ENCODE measurements at regions not wholly inside any gene's neighbourhood (a gene's known extent, or its start where the extent isn't known, plus 50 kb on each side); places are given as distances from the start of the nearest gene placed in this dataset.
A peak's percentile ranks its signal among the peaks of the same experiment; 100 is the strongest.

- WGBS, 2 donors, result 68 to 69% methylated on average over 2 of the region's 2 CpGs
- intact Hi-C loops (cut with DNase I; ENCODE audit: low total_unique reads), result no loop called here
- Histone ChIP-seq H3K4me1 (peaks cover 5% of the 10 kb centered on the region), H3K36me3 (ENCODE audit: low read depth, missing control alignments) (no peaks in the 10 kb centered on the region), H3K4me3 (no peak overlapping the region), H3K9me3 (no peaks in the 10 kb centered on the region), H3K27me3 (no peaks in the 10 kb centered on the region), H3K27ac (peak overlapping the region in 1 of 2 donors; percentile 63)
- DNase-seq, result no peak
- TF ChIP-seq POLR2A (IDR thresholded peaks at IDR 0.05), result no peak
- TF ChIP-seq, protein P1, sequence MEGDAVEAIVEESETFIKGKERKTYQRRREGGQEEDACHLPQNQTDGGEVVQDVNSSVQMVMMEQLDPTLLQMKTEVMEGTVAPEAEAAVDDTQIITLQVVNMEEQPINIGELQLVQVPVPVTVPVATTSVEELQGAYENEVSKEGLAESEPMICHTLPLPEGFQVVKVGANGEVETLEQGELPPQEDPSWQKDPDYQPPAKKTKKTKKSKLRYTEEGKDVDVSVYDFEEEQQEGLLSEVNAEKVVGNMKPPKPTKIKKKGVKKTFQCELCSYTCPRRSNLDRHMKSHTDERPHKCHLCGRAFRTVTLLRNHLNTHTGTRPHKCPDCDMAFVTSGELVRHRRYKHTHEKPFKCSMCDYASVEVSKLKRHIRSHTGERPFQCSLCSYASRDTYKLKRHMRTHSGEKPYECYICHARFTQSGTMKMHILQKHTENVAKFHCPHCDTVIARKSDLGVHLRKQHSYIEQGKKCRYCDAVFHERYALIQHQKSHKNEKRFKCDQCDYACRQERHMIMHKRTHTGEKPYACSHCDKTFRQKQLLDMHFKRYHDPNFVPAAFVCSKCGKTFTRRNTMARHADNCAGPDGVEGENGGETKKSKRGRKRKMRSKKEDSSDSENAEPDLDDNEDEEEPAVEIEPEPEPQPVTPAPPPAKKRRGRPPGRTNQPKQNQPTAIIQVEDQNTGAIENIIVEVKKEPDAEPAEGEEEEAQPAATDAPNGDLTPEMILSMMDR (IDR thresholded peaks at IDR 0.05), result no peak
Measured at GRCh38 chr1:170410401-170411166, 121.4 kb upstream of the GORAB start.

GRCh38 chr1:170414989-170415709 is 116.8 kb upstream of the GORAB start:
- peak overlapping the region in 1 of 2 donors; percentile 39 for H3K27ac ChIP-seq
- no peak overlapping the region for H3K4me3 ChIP-seq
- no peak for TF ChIP-seq POLR2A (IDR thresholded peaks at IDR 0.05)
- TF ChIP-seq, protein P1 (IDR thresholded peaks at IDR 0.05), result no peak
- no peaks in the 10 kb centered on the region for H3K9me3 ChIP-seq
- H3K4me1 ChIP-seq, result peaks cover 7% of the 10 kb centered on the region
- WGBS, 2 donors, result 51 to 57% methylated on average over 3 of the region's 3 CpGs
- intact Hi-C loops (cut with DNase I; ENCODE audit: low total_unique reads), result no loop called here
- H3K36me3 ChIP-seq (ENCODE audit: low read depth, missing control alignments), result no peaks in the 10 kb centered on the region
- no peaks in the 10 kb centered on the region for H3K27me3 ChIP-seq
- DNase-seq, result peak; percentile 31

GRCh38 chr1:170415710-170416372 is 116.1 kb upstream of the GORAB start:
- H3K9me3 ChIP-seq, result no peaks in the 10 kb centered on the region
- 69 to 75% methylated on average over 4 of the region's 4 CpGs for WGBS, 2 donors
- peak overlapping the region in 1 of 2 donors; percentile 39 for H3K27ac ChIP-seq
- no peak overlapping the region for H3K4me3 ChIP-seq
- H3K4me1 ChIP-seq, result peaks cover 7% of the 10 kb centered on the region
- no peaks in the 10 kb centered on the region for H3K27me3 ChIP-seq
- DNase-seq, result no peak
- no peaks in the 10 kb centered on the region for H3K36me3 ChIP-seq (ENCODE audit: low read depth, missing control alignments)
- TF ChIP-seq, protein P1 (IDR thresholded peaks at IDR 0.05), result no peak
- no peak for TF ChIP-seq POLR2A (IDR thresholded peaks at IDR 0.05)
- intact Hi-C loops (cut with DNase I; ENCODE audit: low total_unique reads), result no loop called here

GRCh38 chr1:170424346-170424745 is 107.6 kb upstream of the GORAB start:
- TF ChIP-seq, protein P1 (IDR thresholded peaks at IDR 0.05), result no peak
- TF ChIP-seq POLR2A (IDR thresholded peaks at IDR 0.05), result no peak
- Histone ChIP-seq H3K4me1 (no peaks in the 10 kb centered on the region), H3K36me3 (ENCODE audit: low read depth, missing control alignments) (no peaks in the 10 kb centered on the region), H3K4me3 (no peak overlapping the region), H3K27me3 (no peaks in the 10 kb centered on the region), H3K9me3 (no peaks in the 10 kb centered on the region), H3K27ac (no peak overlapping the region)
- WGBS, 2 donors, result 83 to 86% methylated on average over 1 of the region's 1 CpG
- intact Hi-C loops (cut with DNase I; ENCODE audit: low total_unique reads), result no loop called here
- no peak for DNase-seq
